ENCODE measurements at regions not wholly inside any gene's neighbourhood (a gene's known extent, or its start where the extent isn't known, plus 50 kb on each side); places are given as distances from the start of the nearest gene placed in this dataset.

- no peak for TF ChIP-seq RCOR1 (IDR thresholded peaks at IDR 0.05; ENCODE audit: low read depth, low read length)
- peak; percentile 58; the same call in 1 of the 2 replicates for TF ChIP-seq EHF (CRISPR knock-in tag; IDR thresholded peaks at IDR 0.05)
- no peak for TF ChIP-seq TP53 (CRISPR knock-in tag; IDR thresholded peaks at IDR 0.05)
- no peak for TF ChIP-seq REST (IDR thresholded peaks at IDR 0.05)
- peak; percentile 32; the same call in 1 of the 2 replicates for TF ChIP-seq ZSCAN20 (CRISPR knock-in tag; IDR thresholded peaks at IDR 0.05)
- no peak for TF ChIP-seq CHD2 (IDR thresholded peaks at IDR 0.05; ENCODE audit: low read length, partially characterized antibody)
- TF ChIP-seq HOXB5 (CRISPR knock-in tag; IDR thresholded peaks at IDR 0.05), result peak; percentile 47
- TF ChIP-seq RNF2 (IDR thresholded peaks at IDR 0.05; ENCODE audit: borderline replicate concordance, low read depth), result no peak
- no peak for TF ChIP-seq HMGXB4 (CRISPR knock-in tag; IDR thresholded peaks at IDR 0.05; ENCODE audit: borderline replicate concordance)
- TF ChIP-seq ELK1 (IDR thresholded peaks at IDR 0.05; ENCODE audit: low read depth, low read length), result no peak
- peak; percentile 88; the same call in 2 of the 3 replicates for TF ChIP-seq BCL3 (IDR thresholded peaks at IDR 0.05)
- TF ChIP-seq ATOH8 (CRISPR knock-in tag; IDR thresholded peaks at IDR 0.05; ENCODE audit: low read depth), result peak; percentile 79
- TF ChIP-seq HOXB13 (CRISPR knock-in tag; IDR thresholded peaks at IDR 0.05; ENCODE audit: low read depth), result peak; percentile 71; the same call in 1 of the 2 replicates
- no peak for TF ChIP-seq SREBF2 (IDR thresholded peaks at IDR 0.05)
- TF ChIP-seq NFE2L2 (conservative IDR thresholded peaks at IDR 0.05; ENCODE audit: low read length), result no peak
- TF ChIP-seq NPAS2 (CRISPR knock-in tag; IDR thresholded peaks at IDR 0.05; ENCODE audit: borderline replicate concordance), result no peak
- TF ChIP-seq JUN (IDR thresholded peaks at IDR 0.05), result peak; percentile 90 to 91
Measured at GRCh38 chr9:115952430-115953292, 200.9 kb upstream of the PAPPA start (continued).
